SK-N-SH (cell line): ENCODE measurements at regions not wholly inside any gene's neighbourhood (a gene's known extent, or its start where the extent isn't known, plus 50 kb on each side); places are given as distances from the start of the nearest gene placed in this dataset.

Experiments used
- CTCF ChIP-seq: fragments of 200-600 bp; sonication (generic); IDR thresholded peaks from 2 replicates; pipeline ENCODE4 v1.6.1; 2017; ENCODE audit warnings: antibody characterized with exemption, mild to moderate bottlenecking, moderate library complexity
- EZH2phosphoT487 ChIP-seq: fragments of 200-600 bp; sonication (generic); IDR thresholded peaks from 2 replicates; pipeline ENCODE4 v1.6.1; 2017; ENCODE audit warnings: low read depth, mixed run types, mild to moderate bottlenecking, antibody characterized with exemption, moderate library complexity, borderline replicate concordance
- JUND ChIP-seq: IDR thresholded peaks from 2 replicates; pipeline ENCODE4 v1.4.0; 2012
- MXI1 ChIP-seq: IDR thresholded peaks from 2 replicates; pipeline ENCODE4 v1.6.1; 2012; ENCODE audit warnings: mild to moderate bottlenecking, low read depth, low read length, improper control_type of control experiment
- REST ChIP-seq: IDR thresholded peaks from 2 replicates; pipeline ENCODE4 v1.6.1; 2012; ENCODE audit warnings: mild to moderate bottlenecking, low read depth, low read length, moderate library complexity
- RFX5 ChIP-seq: IDR thresholded peaks from 2 replicates; pipeline ENCODE4 v1.6.1; 2012; ENCODE audit warnings: mild to moderate bottlenecking, improper control_type of control experiment, low read length
- YY1 ChIP-seq: IDR thresholded peaks from 2 replicates; pipeline ENCODE4 v1.4.0; 2012; ENCODE audit warnings: low read depth, mild to moderate bottlenecking
- ZBTB33 ChIP-seq: IDR thresholded peaks from 2 replicates; pipeline ENCODE4 v1.4.0; 2012; ENCODE audit warnings: low read depth, borderline replicate concordance
- TF ChIP-seq, protein P1 (sequence below): IDR thresholded peaks from 2 replicates; pipeline ENCODE4 v1.4.0; 2012; ENCODE audit warnings: low read depth

DNA sequence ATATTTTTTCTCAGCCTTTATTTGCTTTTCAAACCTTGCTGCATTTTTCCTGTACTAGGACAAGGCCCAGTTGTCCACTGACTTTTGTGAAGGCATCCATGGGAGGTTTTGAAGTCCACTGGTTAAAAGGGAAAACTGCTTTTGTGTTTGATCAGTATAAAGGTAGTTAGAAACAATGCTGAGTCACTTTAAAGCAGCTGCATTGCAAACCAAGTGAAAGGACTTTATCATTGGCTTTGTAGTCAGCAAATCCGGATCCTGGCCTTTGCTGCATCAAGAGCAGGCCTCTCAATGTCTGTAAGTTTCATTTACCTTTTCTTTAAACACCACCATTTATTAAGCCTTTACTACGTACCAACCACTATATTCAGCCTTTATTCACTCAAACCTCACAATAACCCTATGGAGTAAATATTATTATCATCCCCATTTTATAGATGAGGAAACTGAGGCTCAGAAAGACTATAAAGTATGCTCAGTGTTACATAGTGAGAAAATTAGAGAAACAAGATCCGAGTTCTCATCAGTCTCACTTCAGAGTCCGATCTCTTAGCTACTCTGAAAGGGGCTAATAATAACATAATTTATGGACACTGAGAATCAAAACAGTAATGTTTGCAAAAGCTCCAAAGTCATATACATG, 60.6 kb upstream of the HSD17B12 start:
- TF ChIP-seq, protein P1, sequence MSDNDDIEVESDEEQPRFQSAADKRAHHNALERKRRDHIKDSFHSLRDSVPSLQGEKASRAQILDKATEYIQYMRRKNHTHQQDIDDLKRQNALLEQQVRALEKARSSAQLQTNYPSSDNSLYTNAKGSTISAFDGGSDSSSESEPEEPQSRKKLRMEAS, result no peak
- TF ChIP-seq RFX5 (no peak), YY1 (no peak), REST (no peak), JUND (no peak), CTCF (no peak), EZH2phosphoT487 (no peak), ZBTB33 (no peak), MXI1 (no peak)
